NCI-H2029 (cell line): ENCODE measurements at regions not wholly inside any gene's neighbourhood (a gene's known extent, or its start where the extent isn't known, plus 50 kb on each side); places are given as distances from the start of the nearest gene placed in this dataset.

Experiments used
- DNase-seq: peaks from one replicate; lab custom pipeline; 2025; lab: John Stamatoyannopoulos, UW

- DNase-seq = no peak
Observed at GRCh38 chr2:239673641-239674040, 272.8 kb upstream of the HDAC4 start.

- DNase-seq = no peak
Observed at GRCh38 chr2:239671916-239672849, 271.4 kb upstream of the HDAC4 start.

- no peak for DNase-seq
Observed at GRCh38 chr2:239671471-239671870, 270.7 kb upstream of the HDAC4 start.

DNA sequence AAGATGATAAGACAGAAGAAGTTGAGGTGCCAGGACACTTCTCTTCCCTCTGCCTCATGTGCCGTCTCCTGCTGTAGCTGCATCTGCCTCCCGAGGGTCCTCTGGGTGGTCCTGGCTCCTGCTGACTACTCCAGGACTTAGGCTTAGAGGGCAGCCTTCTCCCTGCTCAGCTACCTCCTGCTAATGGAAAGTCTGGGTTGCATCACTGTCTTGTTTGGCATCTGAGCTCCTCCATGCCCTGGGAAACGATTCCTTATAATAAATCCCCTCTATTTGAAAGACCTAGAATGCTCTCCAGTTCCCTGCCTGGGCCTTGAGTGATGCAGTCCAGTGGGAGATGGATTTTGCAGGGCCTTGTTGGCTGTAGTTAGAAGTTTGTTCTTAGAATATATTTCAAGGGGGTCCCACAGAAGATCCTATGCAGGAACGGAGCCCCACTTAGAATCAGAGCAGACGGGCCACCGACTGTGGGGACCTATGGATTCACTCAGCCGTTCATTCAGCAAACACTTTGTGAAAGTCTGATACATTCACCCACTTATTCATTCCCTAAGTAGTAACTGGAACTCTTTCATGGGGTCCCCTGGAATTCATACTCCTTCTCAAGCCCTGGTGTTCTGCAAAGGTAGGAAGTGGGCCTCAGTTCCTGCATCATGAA, 269.8 kb upstream of the HDAC4 start:
- DNase-seq = no peak

DNA sequence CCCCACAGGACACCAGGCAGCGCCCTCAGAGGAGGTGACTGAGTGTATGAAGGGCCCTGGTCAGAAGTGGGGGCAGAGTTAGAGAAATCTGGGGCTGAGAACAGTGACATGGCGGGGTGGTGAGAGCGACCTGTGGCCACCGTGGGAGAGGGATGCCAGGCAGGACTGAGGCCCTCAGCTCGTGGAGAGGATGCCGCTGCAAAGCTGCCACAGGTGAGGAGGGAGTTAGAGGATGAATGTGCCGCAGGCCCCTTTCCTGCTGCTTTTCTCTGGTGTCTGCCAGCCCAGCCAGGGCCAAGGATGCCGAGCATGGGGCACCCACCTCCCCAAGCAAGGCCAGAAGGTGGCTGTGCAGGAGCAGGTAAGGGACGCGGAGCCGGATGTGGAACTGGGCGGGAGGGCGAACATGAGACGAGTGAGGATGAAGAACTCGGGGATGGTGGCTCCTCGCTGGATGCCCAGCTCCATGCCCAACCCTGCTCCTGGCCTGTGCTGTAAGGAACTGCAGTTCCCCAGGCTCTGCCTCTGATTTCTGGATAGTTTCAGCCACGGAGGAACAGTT, 269.2 kb upstream of the HDAC4 start:
- DNase-seq = no peak

GRCh38 chr2:239669181-239669898, 268.5 kb upstream of the HDAC4 start:
- DNase-seq = no peak

GRCh38 chr2:239668651-239669050, 267.8 kb upstream of the HDAC4 start:
- DNase-seq = no peak

DNA sequence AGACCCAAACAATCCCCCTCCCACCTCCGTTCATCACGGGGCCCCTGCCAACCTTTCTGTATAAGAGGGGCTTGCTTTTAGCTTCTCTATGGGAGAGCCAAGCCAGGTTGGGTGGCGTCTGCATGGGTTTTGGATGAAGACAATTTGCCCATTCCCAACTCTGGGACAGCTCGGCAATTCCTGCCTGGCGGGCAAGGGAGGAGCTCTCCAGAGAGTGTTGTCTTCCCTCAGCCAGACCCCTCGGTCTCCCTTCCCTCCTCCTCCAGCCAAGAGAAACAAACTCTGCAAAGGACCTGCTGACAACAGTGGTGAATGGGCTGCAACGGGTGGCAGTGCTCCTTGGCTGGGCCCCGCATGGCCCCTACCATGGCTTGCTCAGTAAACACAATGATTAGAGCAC, 267.2 kb upstream of the HDAC4 start:
- no peak for DNase-seq

GRCh38 chr2:239667431-239667985, 266.7 kb upstream of the HDAC4 start:
- DNase-seq = no peak

DNA sequence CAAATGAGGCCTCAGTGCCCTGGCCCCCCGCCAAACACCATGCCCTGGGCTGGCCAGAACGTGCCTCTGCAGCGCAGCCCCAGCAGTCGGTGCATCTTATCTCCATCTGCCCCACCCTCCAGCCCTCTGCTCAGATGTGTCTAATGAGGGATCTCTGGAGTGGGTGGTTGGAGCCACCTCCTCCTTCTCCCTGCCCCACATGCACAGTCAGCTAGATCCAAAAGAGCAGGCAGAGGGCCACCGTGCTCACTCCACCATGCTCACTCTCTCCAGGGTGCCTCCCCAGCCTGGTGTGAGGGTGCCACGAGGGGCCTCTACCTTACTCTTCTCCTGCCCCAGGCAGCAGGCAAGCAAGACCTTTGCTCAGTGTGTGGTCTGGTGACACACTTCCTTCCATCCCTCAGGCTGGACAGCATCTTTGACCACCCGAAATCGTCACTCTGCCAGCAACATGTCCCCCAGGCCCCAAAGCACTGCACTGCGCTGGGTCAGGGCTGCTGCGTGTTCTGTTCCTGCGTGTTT, 266.1 kb upstream of the HDAC4 start:
- no peak for DNase-seq

DNA sequence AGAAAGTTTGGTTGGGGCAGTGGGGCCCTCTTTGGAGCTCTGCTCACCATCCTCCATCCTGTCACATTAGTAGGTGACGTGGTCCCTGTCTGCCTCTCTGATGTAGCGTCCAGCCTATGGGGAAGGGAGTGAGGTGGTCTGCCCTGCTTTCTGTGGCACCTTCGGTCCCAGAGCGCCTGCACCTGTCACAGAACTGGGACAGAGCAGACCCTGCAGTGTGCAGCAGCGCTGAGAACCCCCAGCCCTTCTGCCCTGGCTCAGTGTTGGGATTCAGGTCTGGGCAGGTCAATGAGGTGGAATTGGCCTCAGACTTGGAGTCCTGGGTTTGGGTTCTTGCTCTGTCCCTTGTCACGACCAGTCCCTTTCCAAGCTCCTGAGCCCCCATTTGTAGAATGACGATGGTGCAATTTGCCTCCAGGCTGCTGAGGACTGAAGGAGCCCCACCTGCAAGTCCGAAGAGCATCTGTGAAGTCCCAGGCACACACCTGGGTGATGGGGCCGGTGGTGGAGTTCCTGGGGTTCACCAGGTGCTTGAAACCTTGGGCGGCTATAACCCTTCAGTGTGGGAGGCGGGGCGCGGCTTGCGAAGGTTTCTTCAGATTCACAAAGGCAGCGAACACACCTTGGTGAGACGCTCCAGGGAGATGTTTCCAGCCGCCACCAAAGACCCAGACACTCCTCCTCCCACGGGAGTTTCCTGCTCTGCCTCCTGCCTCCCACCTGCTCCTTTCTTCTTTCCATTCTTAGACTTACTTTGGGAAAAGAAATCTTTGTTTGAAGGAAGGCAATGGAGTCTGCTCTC, 265.4 kb upstream of the HDAC4 start:
- no peak for DNase-seq

DNA sequence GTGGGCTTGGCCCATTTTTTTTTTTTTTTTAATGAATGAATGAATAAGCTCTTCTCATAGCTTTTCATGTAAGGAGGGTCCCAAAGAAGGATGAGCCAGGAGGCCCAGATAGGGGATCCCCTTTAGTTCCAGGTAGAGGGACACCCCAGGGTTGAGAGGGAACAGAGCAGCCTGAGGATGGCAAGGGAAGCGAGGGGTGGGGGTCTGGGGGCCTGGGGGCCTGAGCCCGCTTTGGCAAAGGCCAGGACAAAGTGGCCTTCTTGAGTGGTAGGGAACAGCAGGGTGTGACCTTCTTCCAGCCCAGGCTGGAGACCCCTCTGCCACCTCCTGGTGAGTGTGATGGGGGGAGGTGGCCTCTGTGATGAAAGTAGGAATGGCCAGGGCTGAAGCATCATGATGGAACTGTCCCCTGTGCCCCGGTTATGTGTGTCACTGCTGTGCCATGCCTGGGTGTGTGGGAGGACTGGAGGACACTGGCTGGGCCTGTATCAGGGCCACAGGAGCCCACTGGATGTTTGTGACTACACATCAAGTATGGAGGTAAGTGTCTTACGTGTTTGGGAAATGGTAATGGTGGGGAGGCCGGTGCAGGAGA, 263.5 kb upstream of the HDAC4 start:
- no peak for DNase-seq

GRCh38 chr2:239663364-239663924, 262.6 kb upstream of the HDAC4 start:
- DNase-seq = no peak

- DNase-seq = no peak
Observed at GRCh38 chr2:239662413-239663120, 261.7 kb upstream of the HDAC4 start.

DNA sequence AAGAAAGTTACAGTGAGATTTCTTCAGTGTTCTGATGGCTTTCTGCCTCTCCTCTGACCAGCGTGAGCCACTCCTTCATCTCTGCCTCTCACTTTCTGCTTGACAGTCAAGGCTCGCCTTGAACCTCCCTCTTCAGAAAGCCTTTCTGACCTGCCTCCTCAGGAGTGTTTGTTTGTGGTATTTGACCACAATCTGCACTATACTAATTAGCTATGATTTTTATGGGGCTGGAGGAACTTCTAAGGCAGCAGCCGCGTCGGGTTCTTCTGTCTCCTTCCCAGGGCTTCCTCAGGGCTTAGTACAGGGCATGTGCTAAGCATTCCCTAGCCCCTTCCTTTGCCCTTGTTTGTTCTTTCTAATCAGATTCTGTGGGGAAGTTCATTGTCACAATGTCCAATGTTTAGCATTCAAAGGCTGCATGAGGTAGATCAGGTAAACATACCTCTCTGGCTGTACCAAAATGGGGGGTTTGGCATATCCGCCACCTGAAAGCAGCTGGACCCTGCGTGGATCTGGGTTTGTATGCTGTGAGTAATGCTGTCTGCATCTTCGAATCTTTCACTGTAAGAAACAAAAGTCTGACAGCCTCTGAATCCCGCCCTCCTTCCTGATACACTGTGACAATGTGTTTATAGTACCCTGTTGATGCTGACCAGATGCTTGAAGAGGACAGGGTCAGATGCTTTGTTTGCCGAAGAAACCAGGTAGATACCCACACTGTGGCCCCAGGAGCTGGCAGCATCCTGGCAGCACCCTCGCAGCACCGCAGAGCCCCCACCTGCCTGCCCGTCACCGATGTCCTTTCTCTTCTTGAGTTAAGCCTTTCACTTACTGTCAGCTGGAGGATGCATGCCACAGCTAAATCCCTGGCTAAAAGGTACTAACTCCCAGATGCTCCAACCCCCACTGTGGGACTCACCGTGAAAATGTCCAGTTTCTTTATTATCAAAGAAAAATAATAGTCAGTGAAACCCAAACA, 260.8 kb upstream of the HDAC4 start:
- DNase-seq = no peak

DNA sequence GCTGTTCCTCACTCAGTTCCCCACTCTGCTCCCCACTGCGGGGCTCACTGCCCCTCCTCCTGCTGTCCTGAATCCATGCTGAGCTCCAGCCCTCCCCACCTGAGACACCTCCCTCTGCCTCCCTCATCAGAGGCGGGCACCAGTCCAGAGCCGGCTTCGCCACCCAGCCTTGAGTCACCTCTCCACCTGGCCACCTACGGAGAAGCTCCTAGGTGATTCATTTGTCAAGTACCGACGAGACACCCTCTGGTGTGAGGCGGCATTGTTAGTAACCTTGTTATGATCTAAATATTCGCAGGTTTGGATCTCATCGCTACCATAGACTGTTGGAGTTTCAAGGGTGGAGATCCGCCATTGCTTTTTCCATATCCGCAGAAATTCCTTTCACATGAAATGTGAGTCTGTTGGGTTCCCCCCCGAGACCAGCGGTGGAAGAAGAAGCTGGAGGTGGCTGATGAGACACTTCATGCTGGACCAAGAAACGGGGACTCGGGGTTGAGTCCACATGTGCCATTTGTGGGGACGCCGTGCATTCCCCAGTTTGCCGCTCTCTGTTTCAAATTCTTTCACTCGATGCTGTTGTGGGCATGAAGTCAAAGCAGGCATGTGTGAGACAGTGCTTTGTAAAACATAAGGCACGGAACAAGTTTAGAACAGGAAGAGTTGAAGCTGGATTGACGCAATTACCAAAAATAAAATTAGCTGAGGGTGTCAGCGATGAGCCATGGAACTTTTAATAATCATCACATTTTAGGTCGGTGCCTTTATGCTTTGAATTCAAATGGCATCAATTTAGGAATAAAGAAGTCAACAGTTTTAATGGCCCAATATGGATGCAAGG, 259.8 kb upstream of the HDAC4 start:
- peak; percentile 59 for DNase-seq

DNA sequence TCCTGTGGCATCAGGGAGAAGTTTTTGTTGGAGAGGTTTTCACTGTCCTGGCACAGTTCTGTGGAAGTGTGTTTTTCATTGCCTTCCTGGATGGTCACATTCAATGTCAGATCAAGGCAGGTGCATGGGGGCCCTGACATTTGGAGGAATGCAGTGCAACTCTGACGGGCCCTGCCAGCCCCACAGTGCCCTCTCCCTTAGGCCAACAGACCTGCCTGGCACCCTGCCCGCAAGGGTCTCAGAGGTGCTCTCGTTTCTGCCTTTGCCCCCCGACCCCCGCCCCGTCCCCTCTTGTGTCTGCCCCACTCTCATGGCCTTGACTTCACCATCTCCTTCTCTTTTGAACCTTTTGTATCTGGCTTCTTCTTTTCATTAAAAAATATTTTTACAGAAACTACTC, 257.2 kb upstream of the HDAC4 start:
- no peak for DNase-seq
